HL-60 (cell line): ENCODE measurements at regions not wholly inside any gene's neighbourhood (a gene's known extent, or its start where the extent isn't known, plus 50 kb on each side); places are given as distances from the start of the nearest gene placed in this dataset.

Source experiments
- POLR2AphosphoS5 ChIP-seq: IDR thresholded peaks from 2 replicates; pipeline ENCODE4 v1.6.1; 2012; ENCODE audit warnings: low read depth
- TF ChIP-seq, protein P1 (sequence below): IDR thresholded peaks from one replicate; pipeline ENCODE4 v1.5.1; 2011; ENCODE audit warnings: low read length, control low read depth, inconsistent platforms; ENCODE audit not compliant: insufficient read depth

DNA sequence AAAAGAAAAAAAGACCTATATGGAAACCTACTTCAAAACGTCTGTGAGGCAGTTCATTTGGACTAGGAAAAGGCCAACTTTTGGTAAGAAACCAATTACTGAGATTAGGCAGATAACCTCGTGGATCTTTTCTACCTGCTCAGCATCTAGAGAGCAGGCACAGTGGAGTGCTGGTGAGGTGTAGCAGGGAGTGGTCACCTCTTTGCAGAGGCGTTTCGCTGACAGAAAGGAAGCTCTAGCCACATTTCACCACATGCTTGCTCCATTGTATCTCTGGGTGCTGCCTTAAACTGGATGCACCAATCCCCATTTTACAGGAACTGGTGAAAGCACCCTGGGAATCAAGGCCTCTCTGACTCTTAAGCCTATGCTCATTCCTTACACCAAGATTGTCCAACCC, 360.5 kb downstream of the LIG4 start:
- TF ChIP-seq, protein P1, sequence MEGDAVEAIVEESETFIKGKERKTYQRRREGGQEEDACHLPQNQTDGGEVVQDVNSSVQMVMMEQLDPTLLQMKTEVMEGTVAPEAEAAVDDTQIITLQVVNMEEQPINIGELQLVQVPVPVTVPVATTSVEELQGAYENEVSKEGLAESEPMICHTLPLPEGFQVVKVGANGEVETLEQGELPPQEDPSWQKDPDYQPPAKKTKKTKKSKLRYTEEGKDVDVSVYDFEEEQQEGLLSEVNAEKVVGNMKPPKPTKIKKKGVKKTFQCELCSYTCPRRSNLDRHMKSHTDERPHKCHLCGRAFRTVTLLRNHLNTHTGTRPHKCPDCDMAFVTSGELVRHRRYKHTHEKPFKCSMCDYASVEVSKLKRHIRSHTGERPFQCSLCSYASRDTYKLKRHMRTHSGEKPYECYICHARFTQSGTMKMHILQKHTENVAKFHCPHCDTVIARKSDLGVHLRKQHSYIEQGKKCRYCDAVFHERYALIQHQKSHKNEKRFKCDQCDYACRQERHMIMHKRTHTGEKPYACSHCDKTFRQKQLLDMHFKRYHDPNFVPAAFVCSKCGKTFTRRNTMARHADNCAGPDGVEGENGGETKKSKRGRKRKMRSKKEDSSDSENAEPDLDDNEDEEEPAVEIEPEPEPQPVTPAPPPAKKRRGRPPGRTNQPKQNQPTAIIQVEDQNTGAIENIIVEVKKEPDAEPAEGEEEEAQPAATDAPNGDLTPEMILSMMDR: no peak
- TF ChIP-seq POLR2AphosphoS5: no peak
